Stomach (tissue), 8 donors: ENCODE measurements at regions not wholly inside any gene's neighbourhood (a gene's known extent, or its start where the extent isn't known, plus 50 kb on each side); places are given as distances from the start of the nearest gene placed in this dataset.

Source experiments
- DNase-seq, 2 donors: peaks; one replicate each; pipeline versions ENCODE4 v3.0.0 to v3.0.0-alpha.2; 2013 to 2019
- H3K27ac ChIP-seq, 5 donors: fragments of 200-600 bp in 4 of 5; sonication (generic) in 4 of 5; one replicate each; pipeline ENCODE4 v1.5.1; 2013 to 2019; ENCODE audit warnings: mild to moderate bottlenecking in 1 of 5, moderate library complexity in 1 of 5
- H3K27me3 ChIP-seq, 3 donors: fragments of 200-600 bp; sonication (generic); one replicate each; pipeline ENCODE4 v1.5.1; 2017 to 2019; ENCODE audit warnings: mixed run types in 1 of 3
- H3K36me3 ChIP-seq, 4 donors: fragments of 200-600 bp; sonication (generic); 1 replicate in 3 of 4; 2 replicates in 1 of 4; pipeline ENCODE4 v1.5.1; 2016 to 2019
- H3K4me1 ChIP-seq, 4 donors: fragments of 200-600 bp; sonication (generic); one replicate each; pipeline ENCODE4 v1.5.1; 2016 to 2019
- H3K4me3 ChIP-seq, 4 donors: fragments of 200-600 bp; sonication (generic) in 3 of 4; one replicate each; pipeline ENCODE4 v1.5.1; 2016 to 2019; ENCODE audit warnings: mild to moderate bottlenecking in 1 of 4
- H3K9me3 ChIP-seq, 4 donors: fragments of 200-600 bp; sonication (generic); one replicate each; pipeline ENCODE4 v1.5.1; 2016 to 2019
- CTCF ChIP-seq, 7 experiments: fragments of 450-650 bp in 4 of 7; fragments of 200-600 bp in 3 of 7; sonication (generic) in 3 of 7; IDR thresholded peaks; one replicate each; pipeline ENCODE4 v1.5.1; 2016 to 2019; ENCODE audit warnings: antibody characterized with exemption in 7 of 7, control low read depth in 2 of 7, mild to moderate bottlenecking in 1 of 7
- EP300 ChIP-seq: sonication (generic); formaldehyde crosslinking; IDR thresholded peaks from one replicate; pipeline ENCODE4 v1.6.1; 2017; ENCODE audit warnings: antibody characterized with exemption
- POLR2A ChIP-seq, 4 donors: fragments of 450-650 bp; IDR thresholded peaks; one replicate each; pipeline ENCODE4 v1.6.1; 2016; ENCODE audit warnings: antibody characterized with exemption in 4 of 4, control low read depth in 2 of 4, mild to moderate bottlenecking in 1 of 4, moderate library complexity in 1 of 4
- POLR2AphosphoS5 ChIP-seq, 3 donors: sonication (generic); formaldehyde crosslinking; IDR thresholded peaks; one replicate each; pipeline ENCODE4 v1.6.1; 2016; ENCODE audit warnings: antibody characterized with exemption in 3 of 3
- WGBS, 5 donors: extraction: QIAGEN DNeasy Blood & Tissue Kit in 3 of 5; methylation state at CpG; one replicate each; pipeline versions ENCODE4 v1.1.5 to v1.1.7; 2013 to 2018; 5-methylcytosine and 5-hydroxymethylcytosine counted together
- intact Hi-C: fragments of 100-400 bp; cut with DNase I; formaldehyde crosslinking; loops from one replicate; pipeline ENCODE4 v1.15.1; 2023; ENCODE audit warnings: low total_unique reads
- donor health status: healthy with polysubstance abuse.
- donor health status: Bipolar disorder and iron deficiency.
- donor health status: healthy.

DNA sequence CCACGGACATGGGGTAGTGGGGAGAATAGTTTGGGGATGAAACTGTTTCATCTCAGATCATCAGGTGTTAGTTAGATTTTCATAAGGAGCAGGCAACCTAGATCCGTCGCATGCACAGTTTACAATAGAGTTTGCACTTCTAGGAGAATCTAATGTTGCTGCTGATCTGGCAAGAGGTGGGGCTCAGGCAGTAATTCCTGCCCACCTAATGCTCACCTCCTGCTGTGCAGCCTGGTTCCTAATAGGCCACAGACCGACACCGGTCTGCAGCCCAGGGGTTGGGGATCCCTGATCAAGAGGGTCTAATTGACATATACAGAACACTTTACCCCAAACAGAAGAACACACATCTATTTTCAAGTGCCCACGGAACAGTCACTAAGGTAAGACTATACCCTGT lies 275.1 kb downstream of the PTPRU start:
- DNase-seq, result no peak
- Histone ChIP-seq H3K4me1 (no peaks in the 10 kb centered on the region), H3K36me3 (no peaks in the 10 kb centered on the region), H3K27ac (no peak overlapping the region), H3K9me3 (no peaks in the 10 kb centered on the region), H3K27me3 (peaks cover 0 to 14% (median 4%) of the 10 kb centered on the region in 3 donors), H3K4me3 (no peak overlapping the region)
- TF ChIP-seq POLR2AphosphoS5 (IDR thresholded peaks at IDR 0.05) (no peak), POLR2A (IDR thresholded peaks at IDR 0.05) (no peak)
- WGBS, 5 donors, result 73 to 85% (median 79%) methylated on average over 6 of the region's 6 CpGs
- intact Hi-C loops, result no loop called here

DNA sequence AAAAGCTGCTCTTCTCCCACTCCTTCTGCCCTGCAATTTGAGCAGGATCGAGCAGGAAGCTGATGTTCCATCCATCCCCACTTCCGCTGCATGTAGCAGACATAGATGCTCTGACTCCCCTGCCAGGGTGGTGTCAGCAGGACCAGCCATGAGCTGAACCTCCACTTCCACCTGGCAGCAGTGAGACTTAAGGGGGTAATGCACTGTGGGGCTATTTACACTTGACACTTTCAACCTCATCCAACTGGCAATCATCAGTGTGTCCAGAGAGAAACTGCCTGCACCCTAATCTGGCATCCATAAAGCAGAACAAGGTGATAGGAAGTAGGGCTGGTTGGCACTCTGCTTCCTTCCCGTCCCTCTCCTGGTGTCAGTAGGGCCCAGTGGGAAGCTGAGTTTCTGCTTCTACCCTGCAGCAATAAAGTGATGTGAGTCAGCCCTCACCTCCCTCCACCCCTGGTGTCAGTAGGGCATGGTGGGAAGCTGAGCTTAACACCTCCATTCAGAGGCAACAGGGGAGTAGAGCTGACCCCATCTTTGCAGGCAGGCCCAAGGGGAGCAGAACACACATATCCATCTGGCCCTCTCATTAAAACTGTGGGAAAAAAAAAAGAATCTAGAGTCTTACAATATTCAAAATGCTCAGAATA lies 272.3 kb downstream of the PTPRU start:
- TF ChIP-seq POLR2A (IDR thresholded peaks at IDR 0.05), result no peak
- TF ChIP-seq POLR2AphosphoS5 (IDR thresholded peaks at IDR 0.05), result no peak
- TF ChIP-seq EP300, result no peak
- no peak for TF ChIP-seq CTCF (IDR thresholded peaks at IDR 0.05)

DNA sequence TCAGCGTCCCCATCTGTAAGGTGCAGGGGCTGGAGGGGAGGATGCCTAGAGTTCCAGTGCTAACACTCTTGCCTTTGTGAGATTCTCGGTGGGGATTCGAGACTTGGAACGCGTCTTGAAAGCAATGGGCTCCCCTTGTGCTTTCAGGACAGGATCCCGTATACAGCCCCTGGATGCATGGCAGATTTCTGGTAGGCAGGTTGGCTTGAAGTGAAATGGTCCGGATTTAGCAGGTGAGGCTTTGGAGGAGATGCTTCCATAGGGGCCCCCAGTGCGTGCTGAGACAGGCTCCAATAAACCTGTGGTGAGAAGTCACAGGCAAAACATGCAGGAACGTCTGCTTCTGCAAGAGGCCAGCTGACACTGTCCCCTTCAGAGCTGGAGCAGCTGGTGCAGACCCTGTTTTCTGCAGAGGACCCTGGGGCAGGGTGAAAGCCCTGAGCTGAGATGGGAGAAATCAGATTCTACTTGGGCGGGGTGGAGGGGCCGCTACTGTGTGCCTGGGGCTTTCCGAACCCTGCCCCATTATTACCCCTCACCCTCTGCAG lies 270.4 kb downstream of the PTPRU start:
- peaks cover 0 to 19% (median 4%) of the 10 kb centered on the region in 3 donors for H3K27me3 ChIP-seq
- intact Hi-C loops, result no loop called here
- TF ChIP-seq CTCF (IDR thresholded peaks at IDR 0.05) (no peak), EP300 (no peak), POLR2AphosphoS5 (IDR thresholded peaks at IDR 0.05) (no peak), POLR2A (IDR thresholded peaks at IDR 0.05) (no peak)
- H3K36me3 ChIP-seq, result no peaks in the 10 kb centered on the region
- H3K27ac ChIP-seq, result no peak overlapping the region
- peak in 1 of 2 donors; percentile 13 for DNase-seq
- 79 to 85% (median 84%) methylated on average over 11 to 12 of the region's 12 CpGs for WGBS, 5 donors
- no peaks in the 10 kb centered on the region for H3K9me3 ChIP-seq
- no peak overlapping the region for H3K4me3 ChIP-seq
- H3K4me1 ChIP-seq, result peaks cover 0 to 11% (median 4%) of the 10 kb centered on the region in 4 donors

More for the DNA sequence above, 272.3 kb downstream of the PTPRU start:
- no peaks in the 10 kb centered on the region for H3K36me3 ChIP-seq
- intact Hi-C loops, result no loop called here
- H3K4me1 ChIP-seq, result peaks cover 0 to 6% (median 3%) of the 10 kb centered on the region in 4 donors
- 58 to 83% (median 77%) methylated on average over 3 of the region's 3 CpGs for WGBS, 5 donors
- peaks cover 0 to 19% (median 4%) of the 10 kb centered on the region in 3 donors for H3K27me3 ChIP-seq
- peak in 1 of 2 donors; percentile 16 for DNase-seq
- H3K4me3 ChIP-seq, result no peak overlapping the region
- no peak overlapping the region for H3K27ac ChIP-seq
- no peaks in the 10 kb centered on the region for H3K9me3 ChIP-seq

GRCh38 chr1:29505532-29506220 lies 269.4 kb downstream of the PTPRU start:
- peaks cover 0 to 21% (median 4%) of the 10 kb centered on the region in 3 donors for H3K27me3 ChIP-seq
- intact Hi-C loops, result no loop called here
- peaks cover 0 to 11% (median 4%) of the 10 kb centered on the region in 4 donors for H3K4me1 ChIP-seq
- 67 to 81% (median 77%) methylated on average over 10 of the region's 10 CpGs for WGBS, 5 donors
- no peaks in the 10 kb centered on the region for H3K36me3 ChIP-seq
- TF ChIP-seq CTCF (IDR thresholded peaks at IDR 0.05) (no peak), EP300 (no peak), POLR2AphosphoS5 (IDR thresholded peaks at IDR 0.05) (no peak), POLR2A (IDR thresholded peaks at IDR 0.05) (no peak)
- H3K27ac ChIP-seq, result no peak overlapping the region
- peak in 1 of 2 donors; percentile 15 for DNase-seq
- no peaks in the 10 kb centered on the region for H3K9me3 ChIP-seq
- H3K4me3 ChIP-seq, result no peak overlapping the region
